HCT116 (cell line): ENCODE measurements at regions not wholly inside any gene's neighbourhood (a gene's known extent, or its start where the extent isn't known, plus 50 kb on each side); places are given as distances from the start of the nearest gene placed in this dataset.
"Not testable (repeated sequence)": the region's sequence is repeated elsewhere in the genome, so short reads cannot be mapped to it uniquely, and the experiment has no call there.

Experiments used
- ELF1 ChIP-seq: IDR thresholded peaks from 2 replicates; pipeline ENCODE4 v1.6.1; 2012; ENCODE audit warnings: low read depth, borderline replicate concordance
- EZH2phosphoT487 ChIP-seq: fragments of 200-600 bp; IDR thresholded peaks from 2 replicates; pipeline ENCODE4 v1.6.1; 2018; ENCODE audit warnings: antibody characterized with exemption, borderline replicate concordance
- POLR2A ChIP-seq: IDR thresholded peaks from 2 replicates; pipeline ENCODE4 v1.7.0; 2011; ENCODE audit warnings: borderline replicate concordance; ENCODE audit not compliant: insufficient read depth, insufficient read length; ENCODE audit errors: extremely low read depth
- POLR2AphosphoS5 ChIP-seq: IDR thresholded peaks from 2 replicates; pipeline ENCODE4 v1.6.1; 2011; ENCODE audit warnings: mild to moderate bottlenecking, low read depth, low read length, moderate library complexity
- RAD21 ChIP-seq: IDR thresholded peaks from 2 replicates; pipeline ENCODE4 v1.6.1; 2012; ENCODE audit warnings: low read depth, mild to moderate bottlenecking
- SIN3A ChIP-seq: IDR thresholded peaks from 2 replicates; pipeline ENCODE4 v1.6.1; 2012; ENCODE audit warnings: low read depth
- SRF ChIP-seq: IDR thresholded peaks from 2 replicates; pipeline ENCODE4 v1.6.1; 2012; ENCODE audit warnings: low read depth
- ZNF274 ChIP-seq: fragments of 200-500 bp; sonication (Bioruptor generic); IDR thresholded peaks from 2 replicates; pipeline ENCODE4 v1.6.1; 2014; ENCODE audit warnings: mild to moderate bottlenecking, low read depth, low read length, inconsistent platforms
- TF ChIP-seq, protein P1 (sequence below), 3 experiments: fragments of 200-600 bp in 1 of 3; sonication (generic) in 1 of 3; IDR thresholded peaks in 2 of 3; conservative IDR thresholded peaks in 1 of 3; 2 replicates each; pipeline ENCODE4 v1.5.1; 2012 to 2017; ENCODE audit warnings: low read depth in 2 of 3, low read length in 2 of 3, antibody characterized with exemption in 1 of 3, borderline replicate concordance in 1 of 3, control low read depth in 1 of 3, mild to moderate bottlenecking in 1 of 3, mixed read lengths in 1 of 3, mixed run types in 1 of 3, moderate library complexity in 1 of 3; ENCODE audit not compliant: insufficient read depth in 1 of 3
- TF ChIP-seq, protein P2 (sequence below): IDR thresholded peaks from 2 replicates; pipeline ENCODE4 v1.6.1; 2012

DNA sequence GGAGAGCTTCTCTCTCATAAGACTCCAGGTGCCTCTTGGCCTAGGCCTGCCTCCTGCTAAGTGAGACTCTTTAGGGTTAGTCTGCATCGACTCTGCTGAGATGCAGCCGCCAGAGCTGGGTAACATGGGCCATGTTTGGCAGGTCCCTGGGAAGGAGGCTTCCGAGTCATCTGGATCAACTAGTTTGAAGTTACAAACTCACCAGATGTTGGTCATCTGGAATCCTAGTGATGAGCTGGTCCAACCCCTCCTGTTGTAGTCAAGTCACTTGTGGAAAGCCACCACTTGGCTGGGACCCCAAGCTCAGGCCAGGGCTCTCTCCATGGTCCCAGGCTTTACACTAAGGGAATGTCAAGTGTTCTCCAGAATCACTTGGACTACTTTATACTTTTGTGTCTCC is 143.4 kb downstream of the ADRA2C start:
- TF ChIP-seq, protein P1, sequence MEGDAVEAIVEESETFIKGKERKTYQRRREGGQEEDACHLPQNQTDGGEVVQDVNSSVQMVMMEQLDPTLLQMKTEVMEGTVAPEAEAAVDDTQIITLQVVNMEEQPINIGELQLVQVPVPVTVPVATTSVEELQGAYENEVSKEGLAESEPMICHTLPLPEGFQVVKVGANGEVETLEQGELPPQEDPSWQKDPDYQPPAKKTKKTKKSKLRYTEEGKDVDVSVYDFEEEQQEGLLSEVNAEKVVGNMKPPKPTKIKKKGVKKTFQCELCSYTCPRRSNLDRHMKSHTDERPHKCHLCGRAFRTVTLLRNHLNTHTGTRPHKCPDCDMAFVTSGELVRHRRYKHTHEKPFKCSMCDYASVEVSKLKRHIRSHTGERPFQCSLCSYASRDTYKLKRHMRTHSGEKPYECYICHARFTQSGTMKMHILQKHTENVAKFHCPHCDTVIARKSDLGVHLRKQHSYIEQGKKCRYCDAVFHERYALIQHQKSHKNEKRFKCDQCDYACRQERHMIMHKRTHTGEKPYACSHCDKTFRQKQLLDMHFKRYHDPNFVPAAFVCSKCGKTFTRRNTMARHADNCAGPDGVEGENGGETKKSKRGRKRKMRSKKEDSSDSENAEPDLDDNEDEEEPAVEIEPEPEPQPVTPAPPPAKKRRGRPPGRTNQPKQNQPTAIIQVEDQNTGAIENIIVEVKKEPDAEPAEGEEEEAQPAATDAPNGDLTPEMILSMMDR (IDR thresholded peaks at IDR 0.05 in 2 of 3, conservative IDR thresholded peaks at IDR 0.05 in 1 of 3; ENCODE audit: borderline replicate concordance in 1 of 3, insufficient read depth in 1 of 3, low read depth in 2 of 3, low read length in 2 of 3) = not testable (repeated sequence)
- TF ChIP-seq EZH2phosphoT487, SRF, POLR2AphosphoS5, POLR2A, ELF1, SIN3A, RAD21, ZNF274: not testable (repeated sequence)
- TF ChIP-seq, protein P2, sequence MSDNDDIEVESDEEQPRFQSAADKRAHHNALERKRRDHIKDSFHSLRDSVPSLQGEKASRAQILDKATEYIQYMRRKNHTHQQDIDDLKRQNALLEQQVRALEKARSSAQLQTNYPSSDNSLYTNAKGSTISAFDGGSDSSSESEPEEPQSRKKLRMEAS = not testable (repeated sequence)
